NCI-H2029 treated with DMSO at 0.1 percent for 48 hours (cell line): ENCODE measurements at regions not wholly inside any gene's neighbourhood (a gene's known extent, or its start where the extent isn't known, plus 50 kb on each side); places are given as distances from the start of the nearest gene placed in this dataset.
"Not testable (repeated sequence)": the region's sequence is repeated elsewhere in the genome, so short reads cannot be mapped to it uniquely, and the experiment has no call there.

Experiments used
- DNase-seq: peaks from one replicate; lab custom pipeline; 2025; lab: John Stamatoyannopoulos, UW

- no peak for DNase-seq
Measured at GRCh38 chr5:158514986-158515359, 584.7 kb downstream of the EBF1 start.

DNA sequence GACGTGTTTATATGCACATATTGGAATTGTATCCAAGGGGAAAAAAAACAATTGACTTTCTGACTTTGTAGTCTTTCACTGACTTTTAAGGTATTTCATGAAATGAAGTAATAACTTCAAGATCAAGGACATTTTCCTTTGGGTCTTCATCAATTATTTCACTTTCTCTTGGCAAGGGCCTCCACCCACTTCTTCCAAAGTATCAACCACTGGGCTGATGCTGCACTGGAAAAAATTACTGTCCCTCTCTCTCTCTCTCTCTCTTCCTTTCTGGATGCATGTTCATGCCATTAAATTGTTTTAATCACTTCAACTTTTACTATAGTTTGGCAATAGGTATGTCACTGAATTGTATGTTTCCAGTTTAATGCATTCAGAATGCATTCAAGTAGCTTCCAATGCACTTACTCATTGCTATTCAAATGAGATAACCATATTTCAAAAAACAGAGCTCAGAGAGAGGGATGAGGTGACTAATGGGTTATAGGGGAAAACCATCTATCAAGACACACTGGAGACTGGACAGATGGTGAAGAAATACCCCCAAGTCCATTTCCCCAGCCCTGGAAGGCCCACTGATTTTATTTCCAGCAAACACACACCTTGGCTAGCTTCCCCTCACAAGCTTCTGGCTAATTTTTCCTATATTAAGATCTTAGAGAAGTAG lies 585.3 kb downstream of the EBF1 start:
- no peak for DNase-seq

DNA sequence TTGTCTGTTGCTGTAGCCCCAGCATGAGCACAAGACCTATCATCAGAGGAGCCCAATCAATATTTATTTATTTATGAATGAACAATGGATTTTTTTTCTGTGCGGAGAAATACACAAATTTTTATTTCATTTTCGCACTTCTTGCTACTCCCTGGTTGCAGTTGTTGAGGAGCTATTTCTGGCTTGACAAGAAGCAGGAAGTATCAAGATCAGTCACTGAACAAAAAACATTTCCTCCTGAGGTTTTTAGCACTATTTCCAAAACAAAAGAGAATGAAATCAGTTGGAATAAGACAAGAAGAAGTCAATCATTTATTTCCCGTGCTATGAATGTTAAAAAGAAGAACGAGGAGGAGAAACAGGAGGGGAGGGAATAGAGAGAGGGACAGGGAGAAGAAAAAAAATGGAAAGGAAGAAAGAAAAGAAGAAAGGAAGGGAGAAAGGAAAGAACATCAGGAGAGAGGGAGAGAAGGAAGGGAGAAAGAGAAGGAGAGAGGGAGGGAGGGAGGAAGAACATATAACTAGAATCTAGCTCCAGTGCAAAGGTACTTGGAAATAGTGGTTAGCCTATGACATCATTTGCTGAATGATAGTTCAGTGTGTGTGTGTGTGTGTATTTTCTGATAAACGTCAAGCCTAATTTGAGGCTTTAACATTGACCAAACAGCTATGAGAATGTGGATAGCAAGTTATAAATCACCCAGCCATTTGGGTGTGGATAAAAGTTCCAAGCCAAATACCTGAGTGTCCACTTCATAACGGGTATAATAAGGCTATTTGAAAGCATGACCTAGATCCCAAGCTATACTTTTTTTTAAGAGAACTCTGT lies 586.0 kb downstream of the EBF1 start:
- DNase-seq: no peak

DNA sequence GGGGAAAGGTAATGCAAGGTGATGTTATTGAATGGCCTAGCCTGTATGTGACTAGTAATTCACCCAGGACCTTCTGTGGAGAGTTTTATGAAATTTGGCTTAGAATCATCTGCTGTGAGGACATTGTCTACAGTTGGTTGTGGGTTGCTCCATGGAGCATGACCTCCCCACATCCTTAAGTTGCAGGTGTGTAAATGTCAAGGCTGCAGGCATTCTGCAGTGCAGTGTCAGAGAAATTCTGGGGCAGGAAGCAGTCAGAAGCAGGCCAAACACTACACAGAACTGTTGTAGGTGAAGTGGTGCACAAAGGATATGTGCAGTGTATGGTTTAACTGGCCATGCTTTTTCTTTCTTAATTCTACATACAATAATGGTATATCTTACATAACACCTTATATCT lies 588.3 kb downstream of the EBF1 start:
- no peak for DNase-seq

GRCh38 chr5:158510479-158510878 lies 589.2 kb downstream of the EBF1 start:
- no peak for DNase-seq

DNA sequence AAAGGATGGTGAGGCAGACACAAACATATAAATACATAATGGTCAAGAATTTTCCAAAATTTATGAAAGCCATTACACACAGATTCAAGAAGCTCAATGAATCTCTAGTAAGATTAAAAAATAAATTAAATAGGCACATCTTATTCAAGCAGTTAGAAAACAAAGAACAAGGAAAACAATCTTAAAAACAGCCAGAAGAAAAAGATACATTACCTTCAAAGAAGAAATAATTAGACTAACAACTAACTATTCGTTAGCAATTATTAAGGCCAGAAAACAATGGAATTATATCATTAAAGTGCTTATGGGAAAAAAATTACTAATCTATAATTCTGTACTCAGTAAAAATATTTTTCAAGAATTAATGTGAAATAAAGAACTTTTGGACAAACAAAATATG lies 593.1 kb downstream of the EBF1 start:
- no peak for DNase-seq

DNA sequence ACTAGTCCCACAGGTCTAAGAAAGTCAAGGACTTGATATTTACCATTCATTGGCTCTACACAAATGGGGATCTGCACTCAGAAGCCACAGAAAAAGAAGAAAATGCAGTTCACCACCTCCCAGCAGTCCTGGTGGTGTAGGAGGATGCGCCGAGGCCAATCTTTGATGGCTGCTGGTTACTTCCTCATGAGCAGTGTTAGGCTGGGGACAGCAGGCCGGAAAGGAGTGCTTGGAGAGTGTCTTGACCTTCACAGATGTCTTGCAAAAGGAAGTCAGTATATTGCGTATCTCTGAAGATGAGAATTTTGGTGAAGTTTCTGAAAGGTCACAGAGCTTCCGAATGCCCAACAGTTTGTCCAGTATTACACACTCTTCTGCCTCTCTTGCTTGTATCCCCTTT lies 597.0 kb downstream of the EBF1 start:
- DNase-seq: no peak

DNA sequence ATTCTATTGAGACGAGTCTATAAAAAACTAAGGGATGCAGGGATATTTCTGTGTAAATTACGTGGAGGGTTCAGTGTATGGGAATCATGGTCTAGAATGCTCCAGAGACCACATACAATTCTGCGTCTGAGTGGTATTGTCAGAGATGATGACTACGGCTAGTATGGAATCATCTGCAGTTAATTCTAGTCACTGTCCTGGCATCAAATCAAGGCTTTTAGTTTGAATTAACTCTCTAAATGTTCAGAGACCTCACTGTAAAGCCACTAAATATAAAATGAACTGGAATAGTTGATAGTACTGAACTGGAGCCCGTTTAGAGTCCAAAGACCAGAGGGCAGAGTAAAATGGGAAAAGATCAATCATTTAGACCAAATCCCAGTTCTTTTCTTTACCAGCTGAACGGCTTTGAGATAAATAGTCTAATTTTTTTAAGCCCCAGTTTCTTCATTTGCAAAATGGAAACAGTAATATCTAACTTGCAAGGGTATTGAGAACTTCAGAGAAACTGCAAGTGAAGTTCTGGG lies 599.8 kb downstream of the EBF1 start:
- no peak for DNase-seq

- DNase-seq: no peak
Measured at GRCh38 chr5:158499075-158499891, 600.4 kb downstream of the EBF1 start.

DNA sequence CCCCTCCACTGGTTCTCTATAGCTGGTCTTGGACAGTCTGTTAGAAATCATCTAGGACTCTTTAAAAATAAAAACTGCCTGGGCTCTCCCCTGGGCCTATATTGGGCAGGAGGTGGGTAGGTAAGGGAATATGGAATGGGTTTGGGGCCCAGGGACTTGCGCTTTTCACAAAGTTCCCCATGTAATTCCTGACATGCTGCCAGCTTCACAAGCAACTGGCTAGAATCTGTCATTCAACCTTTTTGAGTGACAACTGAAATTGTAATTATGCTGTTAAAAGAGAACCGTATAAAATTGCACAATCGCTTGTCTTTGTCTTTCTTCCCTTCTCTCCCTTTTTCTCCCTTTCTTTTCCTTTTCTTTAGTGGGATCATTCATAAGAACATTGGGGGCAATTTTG lies 603.1 kb downstream of the EBF1 start:
- DNase-seq: no peak

DNA sequence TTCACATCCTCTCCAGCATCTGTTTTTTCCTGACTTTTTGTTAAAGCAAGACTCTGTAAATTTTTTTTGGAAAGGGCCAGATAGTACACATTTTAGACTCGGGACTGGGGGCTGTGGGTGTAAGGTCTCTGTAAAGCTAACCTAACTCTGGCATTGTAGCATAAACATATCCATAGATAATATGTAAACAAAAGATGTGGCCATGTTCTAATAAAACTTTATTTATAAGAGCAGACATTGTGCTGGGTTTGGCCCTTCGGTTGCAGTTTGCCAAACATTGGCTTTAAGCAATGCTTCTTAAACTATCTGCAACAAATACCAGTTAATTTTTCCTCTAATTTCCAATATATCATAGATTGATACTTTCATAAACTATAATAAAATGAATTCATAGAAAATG lies 605.2 kb downstream of the EBF1 start:
- no peak for DNase-seq

DNA sequence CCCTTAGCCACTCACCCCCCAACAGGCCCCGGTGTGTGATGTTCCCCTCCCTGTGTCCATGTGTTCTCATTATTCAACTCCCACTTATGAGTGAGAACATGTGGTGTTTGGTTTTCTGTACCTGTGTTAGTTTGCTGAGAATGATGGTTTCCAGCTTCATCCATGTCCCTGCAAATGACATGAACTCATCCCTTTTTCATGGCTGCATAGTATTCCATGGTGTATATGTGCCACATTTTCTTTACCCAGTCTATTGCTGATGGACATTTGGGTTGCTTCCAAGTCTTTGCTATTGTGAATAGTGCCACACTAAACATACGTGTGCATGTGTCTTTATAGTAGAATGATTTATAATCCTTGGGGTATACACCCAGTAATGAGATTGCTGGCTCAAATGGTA lies 605.7 kb downstream of the EBF1 start:
- DNase-seq: not testable (repeated sequence)

DNA sequence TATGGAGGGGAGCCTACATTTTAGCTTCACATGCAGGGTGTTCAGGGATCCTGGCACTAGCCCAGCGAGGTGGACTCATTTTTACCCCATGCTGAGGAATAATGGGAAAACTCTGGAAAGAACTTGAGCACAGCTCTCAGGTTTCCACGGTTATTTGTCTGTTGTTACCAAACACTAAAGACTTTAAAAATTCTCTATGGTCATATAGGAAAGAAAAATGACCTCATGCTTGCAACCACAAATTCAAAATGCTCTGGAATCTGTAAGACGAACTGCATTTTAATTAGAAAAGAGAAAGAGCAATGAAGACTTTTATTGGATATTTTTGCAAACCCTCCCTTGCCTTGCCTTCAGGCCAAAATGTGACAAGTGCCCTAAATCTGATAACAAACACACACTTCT lies 606.9 kb downstream of the EBF1 start:
- DNase-seq: no peak

DNA sequence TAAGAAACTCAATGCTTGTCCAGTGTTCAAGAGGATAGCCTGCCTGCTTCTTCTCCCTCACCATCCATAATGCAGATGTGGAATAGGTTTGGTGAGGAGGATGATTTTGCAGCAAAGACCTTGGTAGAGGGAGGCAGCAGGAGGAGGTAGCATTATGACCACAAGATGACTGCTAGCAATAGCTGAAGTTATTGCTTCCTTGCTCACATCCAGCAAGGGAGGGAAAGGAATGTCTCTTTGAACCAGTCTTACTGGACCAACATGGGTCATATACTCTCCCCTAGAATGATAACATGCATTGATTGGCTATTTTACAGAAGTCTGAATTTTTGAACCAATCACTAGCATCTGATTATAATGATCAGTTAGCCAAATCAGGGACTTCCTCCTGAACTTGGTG lies 607.6 kb downstream of the EBF1 start:
- DNase-seq: no peak

DNA sequence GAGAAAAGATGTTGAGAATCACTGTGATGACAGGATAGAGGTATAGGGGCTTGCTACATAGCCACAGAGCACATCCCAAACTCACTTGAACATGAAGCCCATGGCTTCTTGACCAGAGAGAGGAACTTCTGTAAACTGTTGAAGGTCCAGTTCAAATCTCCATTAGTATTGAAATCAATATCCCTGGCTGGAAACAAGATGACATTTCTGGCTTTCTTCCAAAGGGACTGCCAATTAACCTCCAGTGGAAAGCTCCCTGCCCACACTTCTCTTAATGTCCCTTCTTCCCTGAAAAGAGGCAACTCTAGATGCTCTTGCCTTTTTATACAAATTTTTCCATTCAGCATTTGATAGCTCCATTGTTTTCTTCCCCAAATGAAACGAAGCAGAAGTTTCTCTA lies 612.1 kb downstream of the EBF1 start:
- DNase-seq: no peak

- no peak for DNase-seq
Measured at GRCh38 chr5:158487156-158487555, 612.6 kb downstream of the EBF1 start.

DNA sequence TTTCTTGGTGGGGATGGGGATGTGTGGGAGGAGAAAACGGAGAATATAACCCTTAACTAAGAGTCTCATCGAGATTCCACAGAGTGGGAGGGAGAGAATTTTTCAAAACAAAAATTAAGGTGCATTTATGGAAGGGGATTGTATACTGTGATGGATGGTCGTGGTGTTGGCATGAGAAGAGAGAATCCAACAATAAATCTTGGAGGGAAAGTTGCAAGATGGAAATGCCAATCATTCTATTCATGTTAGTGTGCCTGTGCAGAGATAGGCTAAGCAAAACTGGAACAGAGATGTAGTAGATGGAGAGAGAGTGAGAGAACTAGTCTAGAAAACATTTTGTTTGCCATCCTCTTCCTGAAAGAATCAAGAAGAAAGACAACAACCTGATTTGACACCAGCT lies 613.1 kb downstream of the EBF1 start:
- DNase-seq: no peak

DNA sequence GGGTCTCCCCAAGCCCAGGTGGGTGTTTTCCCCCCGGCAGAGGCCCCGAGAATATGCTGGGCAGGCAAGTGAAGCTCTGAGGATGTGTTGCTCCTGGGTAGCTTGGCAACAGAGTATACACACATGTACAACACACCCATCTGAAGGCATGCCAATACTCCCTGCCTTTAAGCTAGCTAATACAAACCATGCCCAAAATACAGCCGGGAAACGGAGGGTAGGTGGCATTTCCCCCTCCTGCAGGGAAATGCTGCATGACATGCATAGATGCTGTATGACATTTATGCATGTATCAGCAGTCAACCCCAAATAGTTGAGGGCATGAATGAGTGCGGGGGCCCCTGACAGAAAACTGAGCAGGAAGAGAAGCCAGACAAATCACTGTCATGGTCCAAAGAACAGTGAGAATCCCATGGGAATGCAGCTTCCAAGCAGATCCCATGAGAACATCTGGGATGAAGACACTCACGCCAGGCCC lies 614.1 kb downstream of the EBF1 start:
- no peak for DNase-seq

GRCh38 chr5:158485047-158485446 lies 614.7 kb downstream of the EBF1 start:
- DNase-seq: no peak

GRCh38 chr5:158484150-158484549 lies 615.6 kb downstream of the EBF1 start:
- no peak for DNase-seq

DNA sequence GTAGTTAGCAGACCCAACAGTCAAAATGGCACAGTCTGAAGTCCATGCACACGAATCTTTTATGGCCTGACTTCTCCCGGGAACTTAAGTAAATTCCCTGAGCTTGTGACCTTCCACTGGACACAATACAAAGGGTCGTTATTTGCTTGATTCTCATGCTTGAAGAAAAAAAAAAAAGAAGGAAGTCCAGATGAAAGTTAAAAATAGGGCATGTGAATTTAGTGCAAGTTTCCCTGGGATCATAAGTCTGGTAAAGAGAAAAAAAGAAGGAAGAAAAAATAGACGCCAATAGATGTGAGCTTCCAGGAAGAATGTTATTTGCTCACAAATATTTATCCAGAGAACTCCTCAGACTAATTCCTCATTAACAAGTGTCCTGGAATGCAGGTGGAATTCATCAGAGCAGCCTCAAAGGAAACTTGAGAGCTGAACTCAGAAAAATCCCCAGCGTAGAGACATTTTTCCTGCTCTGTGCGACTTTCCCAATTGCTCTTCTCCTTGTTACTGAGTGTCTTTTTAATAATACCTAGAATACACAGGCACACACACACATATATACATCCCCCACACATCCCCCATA lies 616.3 kb downstream of the EBF1 start:
- no peak for DNase-seq

DNA sequence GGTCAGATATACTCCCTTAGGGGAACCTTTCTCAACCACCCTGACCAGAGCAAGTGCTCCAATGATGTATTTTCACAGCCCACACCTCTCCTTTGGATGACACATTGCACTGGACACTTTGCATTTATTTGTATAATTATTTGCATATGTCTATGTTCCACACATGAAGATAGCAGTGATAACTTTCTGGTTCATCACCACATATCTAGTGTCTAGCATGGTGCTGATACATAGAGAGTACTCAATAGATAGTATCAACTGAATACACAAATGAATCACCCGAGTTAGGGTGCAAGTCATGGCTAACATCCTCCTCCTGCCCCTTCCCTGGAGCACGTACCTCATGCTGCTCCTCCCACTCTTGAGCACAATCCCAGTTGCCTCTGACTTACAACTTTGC lies 617.6 kb downstream of the EBF1 start:
- DNase-seq: no peak
